ENCODE measurements at regions not wholly inside any gene's neighbourhood (a gene's known extent, or its start where the extent isn't known, plus 50 kb on each side); places are given as distances from the start of the nearest gene placed in this dataset.
A peak's percentile ranks its signal among the peaks of the same experiment; 100 is the strongest.

GRCh38 chr5:7317751-7318150, 78.2 kb upstream of the ADCY2 start:
- no peaks in the 10 kb centered on the region for H3K9me3 ChIP-seq (ENCODE audit: low read length)
- no peak overlapping the region for H3K4me3 ChIP-seq (ENCODE audit: low read length)
- H3K36me3 ChIP-seq (ENCODE audit: insufficient read depth, low read length), result no peaks in the 10 kb centered on the region
- no peak overlapping the region for H2AFZ ChIP-seq (ENCODE audit: low read depth, low read length)
- H3K27me3 ChIP-seq (ENCODE audit: insufficient read depth, low read length), result no peaks in the 10 kb centered on the region
- H3K4me1 ChIP-seq (ENCODE audit: insufficient read depth, low read length), result peaks cover 16% of the 10 kb centered on the region

GRCh38 chr5:7320701-7321301, 75.1 kb upstream of the ADCY2 start:
- no peaks in the 10 kb centered on the region for H3K36me3 ChIP-seq (ENCODE audit: insufficient read depth, low read length)
- no peaks in the 10 kb centered on the region for H3K27me3 ChIP-seq (ENCODE audit: insufficient read depth, low read length)
- H2AFZ ChIP-seq (ENCODE audit: low read depth, low read length), result peak overlapping the region; percentile 29
- H3K9me3 ChIP-seq (ENCODE audit: low read length), result no peaks in the 10 kb centered on the region
- H3K4me1 ChIP-seq (ENCODE audit: insufficient read depth, low read length), result peaks cover 9% of the 10 kb centered on the region
- H3K4me3 ChIP-seq (ENCODE audit: low read length), result no peak overlapping the region

GRCh38 chr5:7321724-7322123, 74.2 kb upstream of the ADCY2 start:
- Histone ChIP-seq H3K4me1 (ENCODE audit: insufficient read depth, low read length) (peaks cover 9% of the 10 kb centered on the region), H3K27me3 (ENCODE audit: insufficient read depth, low read length) (no peaks in the 10 kb centered on the region), H2AFZ (ENCODE audit: low read depth, low read length) (no peak overlapping the region), H3K9me3 (ENCODE audit: low read length) (no peaks in the 10 kb centered on the region), H3K4me3 (ENCODE audit: low read length) (no peak overlapping the region), H3K36me3 (ENCODE audit: insufficient read depth, low read length) (no peaks in the 10 kb centered on the region)

GRCh38 chr5:7324919-7325318, 71.0 kb upstream of the ADCY2 start:
- no peak overlapping the region for H3K4me3 ChIP-seq (ENCODE audit: low read length)
- H2AFZ ChIP-seq (ENCODE audit: low read depth, low read length), result no peak overlapping the region
- H3K27me3 ChIP-seq (ENCODE audit: insufficient read depth, low read length), result no peaks in the 10 kb centered on the region
- H3K4me1 ChIP-seq (ENCODE audit: insufficient read depth, low read length), result peaks cover 12% of the 10 kb centered on the region
- no peaks in the 10 kb centered on the region for H3K36me3 ChIP-seq (ENCODE audit: insufficient read depth, low read length)
- no peaks in the 10 kb centered on the region for H3K9me3 ChIP-seq (ENCODE audit: low read length)

GRCh38 chr5:7325975-7326913, 69.7 kb upstream of the ADCY2 start:
- Histone ChIP-seq H3K36me3 (ENCODE audit: insufficient read depth, low read length) (no peaks in the 10 kb centered on the region), H3K27me3 (ENCODE audit: insufficient read depth, low read length) (no peaks in the 10 kb centered on the region), H3K4me1 (ENCODE audit: insufficient read depth, low read length) (peaks cover 16% of the 10 kb centered on the region), H2AFZ (ENCODE audit: low read depth, low read length) (no peak overlapping the region), H3K4me3 (ENCODE audit: low read length) (no peak overlapping the region), H3K9me3 (ENCODE audit: low read length) (no peaks in the 10 kb centered on the region)

GRCh38 chr5:7329141-7329540, 66.8 kb upstream of the ADCY2 start:
- H3K36me3 ChIP-seq (ENCODE audit: insufficient read depth, low read length), result no peaks in the 10 kb centered on the region

GRCh38 chr5:7329712-7330111, 66.2 kb upstream of the ADCY2 start:
- Histone ChIP-seq H3K4me3 (ENCODE audit: low read length) (no peak overlapping the region), H3K27me3 (ENCODE audit: insufficient read depth, low read length) (no peaks in the 10 kb centered on the region), H3K9me3 (ENCODE audit: low read length) (no peaks in the 10 kb centered on the region), H2AFZ (ENCODE audit: low read depth, low read length) (no peak overlapping the region), H3K36me3 (ENCODE audit: insufficient read depth, low read length) (no peaks in the 10 kb centered on the region), H3K4me1 (ENCODE audit: insufficient read depth, low read length) (peaks cover 21% of the 10 kb centered on the region)

More at GRCh38 chr5:7329141-7329540, 66.8 kb upstream of the ADCY2 start:
- no peaks in the 10 kb centered on the region for H3K9me3 ChIP-seq (ENCODE audit: low read length)
- peaks cover 21% of the 10 kb centered on the region for H3K4me1 ChIP-seq (ENCODE audit: insufficient read depth, low read length)
- H2AFZ ChIP-seq (ENCODE audit: low read depth, low read length), result no peak overlapping the region
- H3K27me3 ChIP-seq (ENCODE audit: insufficient read depth, low read length), result no peaks in the 10 kb centered on the region
- H3K4me3 ChIP-seq (ENCODE audit: low read length), result no peak overlapping the region

GRCh38 chr5:7330256-7330655, 65.7 kb upstream of the ADCY2 start:
- Histone ChIP-seq H2AFZ (ENCODE audit: low read depth, low read length) (no peak overlapping the region), H3K9me3 (ENCODE audit: low read length) (no peaks in the 10 kb centered on the region), H3K27me3 (ENCODE audit: insufficient read depth, low read length) (no peaks in the 10 kb centered on the region), H3K4me1 (ENCODE audit: insufficient read depth, low read length) (peaks cover 21% of the 10 kb centered on the region), H3K36me3 (ENCODE audit: insufficient read depth, low read length) (no peaks in the 10 kb centered on the region), H3K4me3 (ENCODE audit: low read length) (no peak overlapping the region)

- Histone ChIP-seq H3K4me1 (ENCODE audit: insufficient read depth, low read length) (peaks cover 24% of the 10 kb centered on the region), H2AFZ (ENCODE audit: low read depth, low read length) (peak overlapping the region; percentile 39), H3K9me3 (ENCODE audit: low read length) (no peaks in the 10 kb centered on the region), H3K4me3 (ENCODE audit: low read length) (no peak overlapping the region), H3K27me3 (ENCODE audit: insufficient read depth, low read length) (no peaks in the 10 kb centered on the region), H3K36me3 (ENCODE audit: insufficient read depth, low read length) (no peaks in the 10 kb centered on the region)
Observed at GRCh38 chr5:7331131-7331530, 64.8 kb upstream of the ADCY2 start.
